ENCODE measurements at regions not wholly inside any gene's neighbourhood (a gene's known extent, or its start where the extent isn't known, plus 50 kb on each side); places are given as distances from the start of the nearest gene placed in this dataset.

GRCh38 chr12:68397566-68398158 is 65.5 kb upstream of the MDM1 start:
- TF ChIP-seq CTCF (IDR thresholded peaks at IDR 0.05; ENCODE audit: low read length) (no peak), EZH2 (optimal IDR thresholded peaks at IDR 0.05; ENCODE audit: low read depth, low read length) (no peak), EZH2phosphoT487 (IDR thresholded peaks at IDR 0.05; ENCODE audit: low read length) (no peak)

Measured in MM.1S (cell line).